ENCODE measurements at regions not wholly inside any gene's neighbourhood (a gene's known extent, or its start where the extent isn't known, plus 50 kb on each side); places are given as distances from the start of the nearest gene placed in this dataset.

DNA sequence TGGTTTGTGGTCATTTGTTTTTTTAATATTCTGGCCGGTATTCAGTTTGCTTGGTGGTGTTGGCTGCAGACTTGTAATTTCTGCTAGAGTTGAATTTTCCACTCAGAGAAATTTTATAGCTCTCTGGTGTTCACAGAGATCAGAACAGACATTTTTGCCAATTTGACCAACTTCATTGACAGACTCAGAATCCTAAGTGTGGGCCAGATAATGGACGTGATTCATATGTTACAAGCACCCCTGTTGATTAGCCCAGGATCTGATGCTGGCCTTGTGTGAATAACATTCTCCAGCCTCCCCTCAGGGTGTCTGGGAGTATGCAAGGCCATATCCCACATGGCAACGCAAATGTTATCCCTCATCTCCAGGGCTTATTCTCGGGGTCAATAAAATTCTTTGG, 283.8 kb downstream of the C7orf25 start:
- DNase-seq (ENCODE audit: low read depth): no peak
- TF ChIP-seq, protein P1, sequence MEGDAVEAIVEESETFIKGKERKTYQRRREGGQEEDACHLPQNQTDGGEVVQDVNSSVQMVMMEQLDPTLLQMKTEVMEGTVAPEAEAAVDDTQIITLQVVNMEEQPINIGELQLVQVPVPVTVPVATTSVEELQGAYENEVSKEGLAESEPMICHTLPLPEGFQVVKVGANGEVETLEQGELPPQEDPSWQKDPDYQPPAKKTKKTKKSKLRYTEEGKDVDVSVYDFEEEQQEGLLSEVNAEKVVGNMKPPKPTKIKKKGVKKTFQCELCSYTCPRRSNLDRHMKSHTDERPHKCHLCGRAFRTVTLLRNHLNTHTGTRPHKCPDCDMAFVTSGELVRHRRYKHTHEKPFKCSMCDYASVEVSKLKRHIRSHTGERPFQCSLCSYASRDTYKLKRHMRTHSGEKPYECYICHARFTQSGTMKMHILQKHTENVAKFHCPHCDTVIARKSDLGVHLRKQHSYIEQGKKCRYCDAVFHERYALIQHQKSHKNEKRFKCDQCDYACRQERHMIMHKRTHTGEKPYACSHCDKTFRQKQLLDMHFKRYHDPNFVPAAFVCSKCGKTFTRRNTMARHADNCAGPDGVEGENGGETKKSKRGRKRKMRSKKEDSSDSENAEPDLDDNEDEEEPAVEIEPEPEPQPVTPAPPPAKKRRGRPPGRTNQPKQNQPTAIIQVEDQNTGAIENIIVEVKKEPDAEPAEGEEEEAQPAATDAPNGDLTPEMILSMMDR (IDR thresholded peaks at IDR 0.05; ENCODE audit: insufficient read depth, low read length, poor library complexity, severe bottlenecking): no peak

GRCh38 chr7:42627626-42628025, 284.2 kb downstream of the C7orf25 start:
- Histone ChIP-seq H3K4me3 (ENCODE audit: low read depth, low read length) (no peak overlapping the region), H3K27me3 (ENCODE audit: control insufficient read depth, insufficient read depth, low read length) (no peaks in the 10 kb centered on the region), H3K36me3 (ENCODE audit: control insufficient read depth, insufficient read depth, low read length) (no peaks in the 10 kb centered on the region)
- TF ChIP-seq, protein P1 (IDR thresholded peaks at IDR 0.05; ENCODE audit: insufficient read depth, low read length, poor library complexity, severe bottlenecking): no peak
- no peak for DNase-seq (ENCODE audit: low read depth)

More for the DNA sequence above, 283.8 kb downstream of the C7orf25 start:
- Histone ChIP-seq H3K36me3 (ENCODE audit: control insufficient read depth, insufficient read depth, low read length) (no peaks in the 10 kb centered on the region), H3K4me3 (ENCODE audit: low read depth, low read length) (no peak overlapping the region), H3K27me3 (ENCODE audit: control insufficient read depth, insufficient read depth, low read length) (no peaks in the 10 kb centered on the region)

GRCh38 chr7:42627101-42627500, 284.8 kb downstream of the C7orf25 start:
- no peaks in the 10 kb centered on the region for H3K27me3 ChIP-seq (ENCODE audit: control insufficient read depth, insufficient read depth, low read length)
- no peak for DNase-seq (ENCODE audit: low read depth)
- TF ChIP-seq, protein P1 (IDR thresholded peaks at IDR 0.05; ENCODE audit: insufficient read depth, low read length, poor library complexity, severe bottlenecking): no peak

GRCh38 chr7:42625421-42625820, 286.4 kb downstream of the C7orf25 start:
- no peaks in the 10 kb centered on the region for H3K27me3 ChIP-seq (ENCODE audit: control insufficient read depth, insufficient read depth, low read length)
- TF ChIP-seq, protein P1 (IDR thresholded peaks at IDR 0.05; ENCODE audit: insufficient read depth, low read length, poor library complexity, severe bottlenecking): no peak
- no peak for DNase-seq (ENCODE audit: low read depth)

More at GRCh38 chr7:42627101-42627500, 284.8 kb downstream of the C7orf25 start:
- H3K4me3 ChIP-seq (ENCODE audit: low read depth, low read length): no peak overlapping the region
- no peaks in the 10 kb centered on the region for H3K36me3 ChIP-seq (ENCODE audit: control insufficient read depth, insufficient read depth, low read length)

DNA sequence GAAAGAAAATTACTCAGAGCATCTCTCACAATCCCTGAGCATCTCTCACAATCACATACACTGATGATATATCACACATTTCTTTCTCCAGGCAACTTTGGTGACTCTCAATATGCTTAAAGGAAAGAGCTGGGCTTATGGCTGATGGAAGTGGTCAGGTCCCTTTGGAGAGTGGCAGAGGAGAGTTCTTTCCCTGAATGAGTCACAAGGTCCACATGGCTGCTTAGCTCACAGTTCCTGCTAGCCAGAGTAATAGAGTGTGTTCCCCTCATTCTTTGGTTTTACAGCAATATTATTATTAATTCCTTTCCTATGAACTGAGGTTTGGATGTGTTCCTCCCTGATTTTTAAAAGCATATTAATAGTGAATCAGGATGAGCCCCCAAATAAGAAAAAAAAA, 287.4 kb downstream of the C7orf25 start:
- TF ChIP-seq, protein P1 (IDR thresholded peaks at IDR 0.05; ENCODE audit: insufficient read depth, low read length, poor library complexity, severe bottlenecking): no peak
- no peaks in the 10 kb centered on the region for H3K27me3 ChIP-seq (ENCODE audit: control insufficient read depth, insufficient read depth, low read length)
- no peak for DNase-seq (ENCODE audit: low read depth)
- H3K36me3 ChIP-seq (ENCODE audit: control insufficient read depth, insufficient read depth, low read length): no peaks in the 10 kb centered on the region
- no peak overlapping the region for H3K4me3 ChIP-seq (ENCODE audit: low read depth, low read length)

More at GRCh38 chr7:42625421-42625820, 286.4 kb downstream of the C7orf25 start:
- Histone ChIP-seq H3K36me3 (ENCODE audit: control insufficient read depth, insufficient read depth, low read length) (no peaks in the 10 kb centered on the region), H3K4me3 (ENCODE audit: low read depth, low read length) (no peak overlapping the region)

GRCh38 chr7:42621543-42622219, 290.2 kb downstream of the C7orf25 start:
- H3K27me3 ChIP-seq (ENCODE audit: control insufficient read depth, insufficient read depth, low read length): no peaks in the 10 kb centered on the region
- TF ChIP-seq, protein P1 (IDR thresholded peaks at IDR 0.05; ENCODE audit: insufficient read depth, low read length, poor library complexity, severe bottlenecking): no peak
- DNase-seq (ENCODE audit: low read depth): no peak
- H3K36me3 ChIP-seq (ENCODE audit: control insufficient read depth, insufficient read depth, low read length): no peaks in the 10 kb centered on the region
- no peak overlapping the region for H3K4me3 ChIP-seq (ENCODE audit: low read depth, low read length)

Measured in kidney epithelial cell (primary cell).